HEK293 (cell line): ENCODE measurements at regions not wholly inside any gene's neighbourhood (a gene's known extent, or its start where the extent isn't known, plus 50 kb on each side); places are given as distances from the start of the nearest gene placed in this dataset.

Source experiments
- CTCF ChIA-PET: fragments of 350-600 bp; formaldehyde crosslinking; extraction: SDS; loops from one replicate; lab custom pipeline; 2021; ENCODE audit warnings: antibody characterized with exemption; lab: Yijun Ruan, JAX
- POLR2A ChIA-PET: fragments of 300-600 bp; formaldehyde crosslinking; extraction: SDS; loops from one replicate; lab custom pipeline; 2020; ENCODE audit warnings: antibody characterized with exemption, inconsistent platforms; lab: Yijun Ruan, JAX
- H3K27ac ChIP-seq: fragments of 200-500 bp; sonication (Bioruptor generic); 2 replicates; pipeline ENCODE4 v1.5.1; 2014; ENCODE audit warnings: low read depth, low read length, control low read depth, inconsistent platforms; ENCODE audit errors: extremely low read depth
- H3K36me3 ChIP-seq, 2 experiments: fragments of 200-500 bp in 1 of 2; sonication (Bioruptor generic) in 1 of 2; 1 replicate in 1 of 2; 2 replicates in 1 of 2; pipeline ENCODE4 v1.5.1; 2014 to 2017; ENCODE audit warnings: inconsistent platforms in 2 of 2, low read length in 2 of 2; ENCODE audit not compliant: control insufficient read depth in 2 of 2, insufficient read depth in 1 of 2
- H3K4me1 ChIP-seq: fragments of 200-500 bp; sonication (Bioruptor generic); 2 replicates; pipeline ENCODE4 v1.5.1; 2014; ENCODE audit warnings: mild to moderate bottlenecking, low read length, inconsistent platforms; ENCODE audit not compliant: control insufficient read depth, insufficient read depth
- H3K4me3 ChIP-seq: 2 replicates; pipeline ENCODE4 v1.5.1; 2011; ENCODE audit warnings: low read depth, mild to moderate bottlenecking, control low read depth, low read length, moderate library complexity
- H3K9me3 ChIP-seq: fragments of 200-500 bp; sonication (Bioruptor generic); 2 replicates; pipeline ENCODE4 v1.5.1; 2014; ENCODE audit warnings: low read depth, low read length, inconsistent platforms; ENCODE audit not compliant: control insufficient read depth, insufficient read depth
- ATF2 ChIP-seq: fragments of 450-650 bp; formaldehyde crosslinking; IDR thresholded peaks from 2 replicates; pipeline ENCODE4 v1.5.1; 2016; ENCODE audit warnings: missing biosample characterization, missing genetic modification characterization, low read depth
- KLF10 ChIP-seq: fragments of 450-650 bp; IDR thresholded peaks from 2 replicates; pipeline ENCODE4 v1.5.1; 2018; ENCODE audit warnings: missing biosample characterization, mild to moderate bottlenecking, missing genetic modification characterization
- OSR2 ChIP-seq: fragments of 450-650 bp; formaldehyde crosslinking; IDR thresholded peaks from 2 replicates; pipeline ENCODE4 v1.5.1; 2016; ENCODE audit warnings: missing biosample characterization, missing genetic modification characterization
- PRDM6 ChIP-seq: fragments of 450-650 bp; formaldehyde crosslinking; IDR thresholded peaks from 2 replicates; pipeline ENCODE4 v1.5.1; 2017; ENCODE audit warnings: missing biosample characterization, missing genetic modification characterization
- ZBTB20 ChIP-seq: fragments of 450-650 bp; formaldehyde crosslinking; IDR thresholded peaks from 2 replicates; pipeline ENCODE4 v1.5.1; 2016; ENCODE audit warnings: missing biosample characterization, missing genetic modification characterization
- ZNF132 ChIP-seq: fragments of 450-650 bp; formaldehyde crosslinking; IDR thresholded peaks from 2 replicates; pipeline ENCODE4 v1.5.1; 2017; ENCODE audit warnings: missing biosample characterization, missing genetic modification characterization, borderline replicate concordance
- ZNF146 ChIP-seq: fragments of 450-650 bp; formaldehyde crosslinking; IDR thresholded peaks from 2 replicates; pipeline ENCODE4 v1.5.1; 2016; ENCODE audit warnings: missing biosample characterization, missing genetic modification characterization
- ZNF169 ChIP-seq: fragments of 450-650 bp; formaldehyde crosslinking; IDR thresholded peaks from 2 replicates; pipeline ENCODE4 v1.5.1; 2016; ENCODE audit warnings: missing biosample characterization, missing genetic modification characterization
- ZNF350 ChIP-seq: fragments of 450-650 bp; formaldehyde crosslinking; IDR thresholded peaks from 2 replicates; pipeline ENCODE4 v1.5.0; 2017; ENCODE audit warnings: missing biosample characterization, mild to moderate bottlenecking, missing genetic modification characterization
- ZNF354C ChIP-seq: fragments of 450-650 bp; formaldehyde crosslinking; IDR thresholded peaks from 2 replicates; pipeline ENCODE4 v1.5.1; 2016; ENCODE audit warnings: missing biosample characterization, missing genetic modification characterization, low read depth, borderline replicate concordance
- ZNF416 ChIP-seq: fragments of 450-650 bp; formaldehyde crosslinking; IDR thresholded peaks from 2 replicates; pipeline ENCODE4 v1.5.1; 2016; ENCODE audit warnings: missing biosample characterization, missing genetic modification characterization
- ZNF433 ChIP-seq: fragments of 450-650 bp; formaldehyde crosslinking; IDR thresholded peaks from 2 replicates; pipeline ENCODE4 v1.5.1; 2016; ENCODE audit warnings: missing biosample characterization, missing genetic modification characterization, low read depth
- ZNF530 ChIP-seq: fragments of 450-650 bp; formaldehyde crosslinking; IDR thresholded peaks from 2 replicates; pipeline ENCODE4 v1.5.1; 2016; ENCODE audit warnings: low read depth, missing biosample characterization, missing genetic modification characterization
- ZNF555 ChIP-seq: fragments of 450-650 bp; formaldehyde crosslinking; conservative IDR thresholded peaks from 2 replicates; pipeline ENCODE4 v1.5.1; 2017; ENCODE audit warnings: missing biosample characterization, mild to moderate bottlenecking, missing genetic modification characterization, inconsistent platforms
- ZSCAN5A ChIP-seq: fragments of 450-650 bp; formaldehyde crosslinking; IDR thresholded peaks from 2 replicates; pipeline ENCODE4 v1.5.1; 2016; ENCODE audit warnings: missing biosample characterization, missing genetic modification characterization
- TF ChIP-seq, protein P1 (sequence below): fragments of 450-650 bp; formaldehyde crosslinking; IDR thresholded peaks from 2 replicates; pipeline ENCODE4 v1.5.1; 2016; ENCODE audit warnings: missing biosample characterization, missing genetic modification characterization
- TF ChIP-seq, protein P2 (sequence below): fragments of 450-650 bp; formaldehyde crosslinking; IDR thresholded peaks from 2 replicates; pipeline ENCODE4 v1.5.1; 2016; ENCODE audit warnings: missing biosample characterization, missing genetic modification characterization

- POLR2A ChIA-PET = no interaction called here
- Histone ChIP-seq H3K27ac (no peak overlapping the region), H3K36me3 (no peaks in the 10 kb centered on the region)
- TF ChIP-seq ATF2 (tag by site-specific recombination) (no peak), ZNF433 (no peak), KLF10 (no peak)
- TF ChIP-seq, all 188 proteins: peak for 0
- Histone ChIP-seq H3K9me3 (no peaks in the 10 kb centered on the region), H3K4me3 (no peak overlapping the region), H3K4me1 (no peaks in the 10 kb centered on the region)
- CTCF ChIA-PET = interaction anchor here (1.2 kb wide), 1 partner anchor 392 kb away, joined by 4 read pairs; no protein-coding TSS in a partner anchor
These were observed 129.5 kb upstream of the ACP3 start for GRCh38 chr3:132187746-132188145.

DNA sequence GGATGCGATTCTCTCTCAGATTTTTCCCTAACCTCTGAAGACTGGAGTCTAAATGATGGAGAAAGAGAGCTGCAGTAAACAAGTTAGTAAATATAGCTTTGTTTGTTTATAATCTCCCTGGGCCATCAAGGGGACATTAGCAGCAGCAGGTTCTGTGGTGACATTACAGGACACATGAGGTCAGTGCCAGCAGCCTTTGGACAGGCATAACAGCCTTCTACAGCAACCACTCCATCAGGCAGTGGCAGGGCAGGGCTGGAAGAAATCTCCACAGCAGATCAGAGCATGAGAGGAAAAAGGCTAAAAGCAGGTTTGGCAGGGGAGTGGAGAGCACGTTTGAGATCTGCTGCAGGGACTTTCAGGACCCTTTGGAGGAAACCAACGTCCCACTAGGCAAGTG, 127.6 kb upstream of the ACP3 start:
- Histone ChIP-seq H3K4me3 (no peak overlapping the region), H3K4me1 (no peaks in the 10 kb centered on the region), H3K9me3 (no peaks in the 10 kb centered on the region), H3K27ac (no peak overlapping the region), H3K36me3 (no peaks in the 10 kb centered on the region)
- TF ChIP-seq ZNF132 (tag by site-specific recombination) = no peak
- no peak for TF ChIP-seq ZNF169 (tag by site-specific recombination)
- no peak for TF ChIP-seq PRDM6
- TF ChIP-seq ZSCAN5A = no peak
- no peak for TF ChIP-seq ZNF530
- TF ChIP-seq ZNF354C (tag by site-specific recombination) = no peak
- TF ChIP-seq ZNF555 (tag by site-specific recombination) = no peak
- TF ChIP-seq ZNF146 (tag by site-specific recombination) = no peak
- no peak for TF ChIP-seq OSR2 (tag by site-specific recombination)
- TF ChIP-seq, protein P1, sequence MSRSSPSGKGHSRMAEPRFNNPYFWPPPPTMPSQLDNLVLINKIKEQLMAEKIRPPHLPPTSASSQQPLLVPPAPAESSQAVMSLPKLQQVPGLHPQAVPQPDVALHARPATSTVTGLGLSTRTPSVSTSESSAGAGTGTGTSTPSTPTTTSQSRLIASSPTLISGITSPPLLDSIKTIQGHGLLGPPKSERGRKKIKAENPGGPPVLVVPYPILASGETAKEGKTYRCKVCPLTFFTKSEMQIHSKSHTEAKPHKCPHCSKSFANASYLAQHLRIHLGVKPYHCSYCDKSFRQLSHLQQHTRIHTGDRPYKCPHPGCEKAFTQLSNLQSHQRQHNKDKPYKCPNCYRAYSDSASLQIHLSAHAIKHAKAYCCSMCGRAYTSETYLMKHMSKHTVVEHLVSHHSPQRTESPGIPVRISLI (tag by site-specific recombination) = no peak
- no peak for TF ChIP-seq ZBTB20 (tag by site-specific recombination)
- TF ChIP-seq, protein P2, sequence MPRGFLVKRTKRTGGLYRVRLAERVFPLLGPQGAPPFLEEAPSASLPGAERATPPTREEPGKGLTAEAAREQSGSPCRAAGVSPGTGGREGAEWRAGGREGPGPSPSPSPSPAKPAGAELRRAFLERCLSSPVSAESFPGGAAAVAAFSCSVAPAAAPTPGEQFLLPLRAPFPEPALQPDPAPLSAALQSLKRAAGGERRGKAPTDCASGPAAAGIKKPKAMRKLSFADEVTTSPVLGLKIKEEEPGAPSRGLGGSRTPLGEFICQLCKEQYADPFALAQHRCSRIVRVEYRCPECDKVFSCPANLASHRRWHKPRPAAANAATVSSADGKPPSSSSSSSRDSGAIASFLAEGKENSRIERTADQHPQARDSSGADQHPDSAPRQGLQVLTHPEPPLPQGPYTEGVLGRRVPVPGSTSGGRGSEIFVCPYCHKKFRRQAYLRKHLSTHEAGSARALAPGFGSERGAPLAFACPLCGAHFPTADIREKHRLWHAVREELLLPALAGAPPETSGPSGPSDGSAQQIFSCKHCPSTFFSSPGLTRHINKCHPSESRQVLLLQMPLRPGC (tag by site-specific recombination) = no peak
- TF ChIP-seq ZNF350 (tag by site-specific recombination) = no peak
- TF ChIP-seq ZNF416 (tag by site-specific recombination) = no peak
- ChIA-PET CTCF (interaction anchor here (0.7 kb wide), 1 partner anchor 151 kb away, joined by 3 read pairs; no protein-coding TSS in a partner anchor), POLR2A (no interaction called here)
